Neural progenitor cell (in vitro differentiated cells): ENCODE measurements at regions not wholly inside any gene's neighbourhood (a gene's known extent, or its start where the extent isn't known, plus 50 kb on each side); places are given as distances from the start of the nearest gene placed in this dataset.

Experiments used
- EZH2 ChIP-seq: fragments of 200-600 bp; sonication (generic); IDR thresholded peaks from 2 replicates; pipeline ENCODE4 v1.6.1; 2017; ENCODE audit warnings: antibody characterized with exemption, mild to moderate bottlenecking, moderate library complexity
- TF ChIP-seq, protein P1 (sequence below): fragments of 200-600 bp; sonication (generic); IDR thresholded peaks from 2 replicates; pipeline ENCODE4 v1.5.1; 2017; ENCODE audit warnings: antibody characterized with exemption, mild to moderate bottlenecking

DNA sequence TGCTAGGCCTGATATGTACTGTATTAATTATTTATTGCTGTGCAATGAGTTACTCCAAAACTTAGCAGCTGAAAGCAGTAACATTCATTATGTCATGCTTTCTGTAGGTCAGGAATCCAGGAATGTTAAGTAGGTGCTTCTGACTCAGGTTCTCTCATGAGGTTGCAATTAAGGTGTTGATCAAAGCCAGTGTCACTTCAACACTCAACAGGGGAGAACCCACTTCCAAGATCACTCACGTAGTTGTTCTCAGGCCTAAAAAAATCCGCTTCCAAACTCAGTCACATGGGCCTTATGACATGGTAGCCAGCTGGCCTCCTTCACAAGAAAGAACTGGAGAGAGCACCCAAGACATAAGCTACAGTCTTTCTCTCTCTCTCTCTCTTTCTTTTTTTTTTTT lies 211.1 kb upstream of the NBEA start:
- TF ChIP-seq, protein P1, sequence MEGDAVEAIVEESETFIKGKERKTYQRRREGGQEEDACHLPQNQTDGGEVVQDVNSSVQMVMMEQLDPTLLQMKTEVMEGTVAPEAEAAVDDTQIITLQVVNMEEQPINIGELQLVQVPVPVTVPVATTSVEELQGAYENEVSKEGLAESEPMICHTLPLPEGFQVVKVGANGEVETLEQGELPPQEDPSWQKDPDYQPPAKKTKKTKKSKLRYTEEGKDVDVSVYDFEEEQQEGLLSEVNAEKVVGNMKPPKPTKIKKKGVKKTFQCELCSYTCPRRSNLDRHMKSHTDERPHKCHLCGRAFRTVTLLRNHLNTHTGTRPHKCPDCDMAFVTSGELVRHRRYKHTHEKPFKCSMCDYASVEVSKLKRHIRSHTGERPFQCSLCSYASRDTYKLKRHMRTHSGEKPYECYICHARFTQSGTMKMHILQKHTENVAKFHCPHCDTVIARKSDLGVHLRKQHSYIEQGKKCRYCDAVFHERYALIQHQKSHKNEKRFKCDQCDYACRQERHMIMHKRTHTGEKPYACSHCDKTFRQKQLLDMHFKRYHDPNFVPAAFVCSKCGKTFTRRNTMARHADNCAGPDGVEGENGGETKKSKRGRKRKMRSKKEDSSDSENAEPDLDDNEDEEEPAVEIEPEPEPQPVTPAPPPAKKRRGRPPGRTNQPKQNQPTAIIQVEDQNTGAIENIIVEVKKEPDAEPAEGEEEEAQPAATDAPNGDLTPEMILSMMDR, result no peak
- TF ChIP-seq EZH2, result no peak
